ENCODE measurements at regions not wholly inside any gene's neighbourhood (a gene's known extent, or its start where the extent isn't known, plus 50 kb on each side); places are given as distances from the start of the nearest gene placed in this dataset.
A peak's percentile ranks its signal among the peaks of the same experiment; 100 is the strongest.

DNA sequence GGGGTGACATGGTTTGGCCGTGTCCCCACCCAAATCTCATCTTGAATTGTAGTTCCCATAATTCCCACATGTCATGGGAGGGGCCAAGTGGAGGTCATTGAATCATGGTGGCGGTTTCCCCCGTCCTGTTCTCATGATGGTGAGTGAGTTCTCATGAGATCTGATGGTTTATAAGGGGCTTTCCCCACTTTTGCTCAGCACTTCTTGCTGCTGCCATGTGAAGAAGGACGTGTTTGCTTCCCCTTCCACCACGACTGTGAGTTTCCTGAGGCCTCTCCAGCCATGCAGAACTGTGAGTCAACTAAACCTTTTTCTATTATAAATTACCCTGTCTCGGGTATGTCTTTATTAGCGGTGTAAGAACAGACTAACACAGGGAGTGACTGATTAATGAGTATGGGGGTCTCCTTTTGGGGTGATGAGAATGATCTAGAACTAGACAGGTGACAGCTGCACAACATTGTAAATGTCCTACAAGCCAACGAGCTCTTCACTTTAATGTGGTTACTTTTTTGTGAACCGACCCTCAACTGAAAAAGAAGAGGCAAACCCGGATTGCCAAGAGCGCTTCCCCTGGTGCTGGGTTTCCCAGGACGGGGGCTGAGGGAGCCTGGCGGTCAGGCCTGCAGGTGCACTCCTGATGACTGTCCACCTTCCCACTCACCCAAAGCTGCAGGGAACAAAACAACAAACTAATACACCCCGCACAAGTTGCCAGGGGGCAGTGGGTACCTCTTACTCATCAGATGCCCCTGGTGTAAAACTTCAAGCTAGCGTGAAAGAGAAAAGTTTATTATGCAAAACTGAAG lies 90.1 kb downstream of the NCOR2 start:
- H3K9me3 Mint-ChIP-seq: peaks cover 14% of the 10 kb centered on the region
- H3K36me3 Mint-ChIP-seq (ENCODE audit: low read depth): peaks cover 70% of the 10 kb centered on the region
- no peaks in the 10 kb centered on the region for H3K27me3 Mint-ChIP-seq
- H3K4me1 Mint-ChIP-seq (ENCODE audit: low read depth): peaks cover 41% of the 10 kb centered on the region
- ATAC-seq: no peak
- TF ChIP-seq, protein P1, sequence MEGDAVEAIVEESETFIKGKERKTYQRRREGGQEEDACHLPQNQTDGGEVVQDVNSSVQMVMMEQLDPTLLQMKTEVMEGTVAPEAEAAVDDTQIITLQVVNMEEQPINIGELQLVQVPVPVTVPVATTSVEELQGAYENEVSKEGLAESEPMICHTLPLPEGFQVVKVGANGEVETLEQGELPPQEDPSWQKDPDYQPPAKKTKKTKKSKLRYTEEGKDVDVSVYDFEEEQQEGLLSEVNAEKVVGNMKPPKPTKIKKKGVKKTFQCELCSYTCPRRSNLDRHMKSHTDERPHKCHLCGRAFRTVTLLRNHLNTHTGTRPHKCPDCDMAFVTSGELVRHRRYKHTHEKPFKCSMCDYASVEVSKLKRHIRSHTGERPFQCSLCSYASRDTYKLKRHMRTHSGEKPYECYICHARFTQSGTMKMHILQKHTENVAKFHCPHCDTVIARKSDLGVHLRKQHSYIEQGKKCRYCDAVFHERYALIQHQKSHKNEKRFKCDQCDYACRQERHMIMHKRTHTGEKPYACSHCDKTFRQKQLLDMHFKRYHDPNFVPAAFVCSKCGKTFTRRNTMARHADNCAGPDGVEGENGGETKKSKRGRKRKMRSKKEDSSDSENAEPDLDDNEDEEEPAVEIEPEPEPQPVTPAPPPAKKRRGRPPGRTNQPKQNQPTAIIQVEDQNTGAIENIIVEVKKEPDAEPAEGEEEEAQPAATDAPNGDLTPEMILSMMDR (IDR thresholded peaks at IDR 0.05): no peak
- H3K27ac Mint-ChIP-seq: no peak overlapping the region
- ChIA-PET CTCF (interaction anchor here (0.8 to 1.2 kb wide), 2 partner anchors 24 to 68 kb away, joined by 3 read pairs; no protein-coding TSS in a partner anchor), POLR2A (interaction anchor here (0.8 kb wide), 1 partner anchor 10 kb away, joined by 3 read pairs; no protein-coding TSS in a partner anchor)
- peak; percentile 37 for DNase-seq
- intact Hi-C loops (cut with micrococcal nuclease): no loop called here
- H3K4me3 Mint-ChIP-seq: no peak overlapping the region

DNA sequence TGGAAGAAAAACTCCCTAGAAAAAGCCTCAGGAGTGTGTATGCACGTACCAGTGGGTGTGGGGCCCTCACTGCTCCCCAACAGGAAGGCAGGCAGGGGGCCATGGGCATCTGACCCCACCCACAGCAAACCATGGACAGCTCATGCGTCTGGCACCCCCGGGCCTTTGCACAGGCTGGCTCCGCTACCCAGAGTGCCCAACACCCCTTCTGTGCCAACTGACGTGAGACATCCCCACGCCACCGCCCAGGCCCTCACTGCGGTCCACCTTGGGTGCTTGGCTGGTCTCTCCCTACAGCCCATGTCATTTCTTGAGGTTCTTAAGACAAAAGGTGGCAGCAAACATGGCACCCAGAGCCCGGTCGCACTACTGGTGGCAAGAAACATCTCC lies 91.4 kb downstream of the NCOR2 start:
- no peaks in the 10 kb centered on the region for H3K27me3 Mint-ChIP-seq
- ATAC-seq (no peak), DNase-seq (no peak)
- peaks cover 34% of the 10 kb centered on the region for H3K4me1 Mint-ChIP-seq (ENCODE audit: low read depth)
- POLR2A ChIA-PET: no interaction called here
- TF ChIP-seq, protein P1 (IDR thresholded peaks at IDR 0.05): no peak
- peaks cover 14% of the 10 kb centered on the region for H3K9me3 Mint-ChIP-seq
- no peak overlapping the region for H3K4me3 Mint-ChIP-seq
- CTCF ChIA-PET: no interaction called here
- intact Hi-C loops (cut with micrococcal nuclease): no loop called here
- H3K36me3 Mint-ChIP-seq (ENCODE audit: low read depth): peaks cover 74% of the 10 kb centered on the region
- H3K27ac Mint-ChIP-seq: no peak overlapping the region

DNA sequence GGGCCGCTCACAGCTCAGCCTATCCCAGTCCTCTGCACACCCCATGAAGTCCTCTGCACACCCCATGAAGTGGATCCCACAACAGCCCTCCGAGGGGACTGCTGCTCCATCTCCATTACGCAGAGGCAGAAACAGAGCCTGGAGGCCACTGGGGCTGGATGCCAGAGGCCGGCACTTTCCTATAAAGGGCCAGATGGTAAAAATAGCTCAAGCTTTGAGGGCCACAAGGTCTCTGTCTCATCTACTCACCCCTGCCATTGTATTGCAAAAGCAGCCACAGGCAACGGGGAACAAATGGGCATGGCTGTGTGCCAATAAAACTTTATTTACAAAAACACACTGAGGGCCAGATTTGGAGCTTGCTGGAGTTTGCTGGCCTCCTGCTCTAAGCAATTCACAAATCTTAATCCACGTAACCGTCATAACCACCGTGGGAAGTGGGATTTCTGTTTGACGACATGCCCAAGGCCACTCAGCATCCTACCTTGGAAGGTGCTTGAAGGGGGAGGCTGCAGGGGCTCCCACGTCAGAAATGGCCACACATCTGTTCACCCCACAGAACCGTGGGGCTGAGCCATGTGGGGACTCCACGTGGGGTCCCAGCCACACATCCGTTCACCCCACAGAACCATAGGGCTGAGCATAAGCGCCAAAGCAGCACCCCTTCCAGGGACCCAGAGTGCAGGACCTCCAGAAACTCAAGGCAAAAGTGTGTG lies 92.0 kb downstream of the NCOR2 start:
- ChIA-PET POLR2A (no interaction called here), CTCF (no interaction called here)
- intact Hi-C loops (cut with micrococcal nuclease): no loop called here
- Mint-ChIP-seq H3K36me3 (ENCODE audit: low read depth) (peaks cover 79% of the 10 kb centered on the region), H3K4me1 (ENCODE audit: low read depth) (peaks cover 29% of the 10 kb centered on the region), H3K27ac (no peak overlapping the region), H3K9me3 (peaks cover 15% of the 10 kb centered on the region), H3K4me3 (no peak overlapping the region), H3K27me3 (no peaks in the 10 kb centered on the region)
- TF ChIP-seq, protein P1 (IDR thresholded peaks at IDR 0.05): no peak
- DNase-seq (no peak), ATAC-seq (no peak)

DNA sequence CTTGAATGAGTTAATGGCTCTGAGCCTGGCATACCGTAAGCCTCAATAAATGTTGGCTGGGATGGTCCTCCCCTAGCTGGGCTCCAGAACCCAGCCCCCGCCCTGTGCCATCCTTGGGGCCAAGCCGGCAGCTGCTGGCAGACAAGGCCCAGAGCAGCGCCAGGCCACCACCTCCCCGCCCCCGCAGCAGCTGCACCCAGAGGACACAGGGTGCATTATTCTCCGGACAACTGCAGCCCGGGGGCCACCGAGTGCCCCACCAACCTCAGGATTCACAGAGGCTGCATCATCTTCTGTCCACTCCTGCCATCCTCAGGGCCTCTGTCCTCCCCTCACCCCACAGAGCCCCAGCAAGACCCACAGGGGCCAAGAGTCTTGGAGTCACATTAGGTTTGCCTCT lies 92.7 kb downstream of the NCOR2 start:
- intact Hi-C loops (cut with micrococcal nuclease): no loop called here
- TF ChIP-seq, protein P1 (IDR thresholded peaks at IDR 0.05): no peak
- Mint-ChIP-seq H3K4me3 (no peak overlapping the region), H3K36me3 (ENCODE audit: low read depth) (peaks cover 86% of the 10 kb centered on the region), H3K27ac (no peak overlapping the region), H3K9me3 (peaks cover 21% of the 10 kb centered on the region), H3K27me3 (no peaks in the 10 kb centered on the region), H3K4me1 (ENCODE audit: low read depth) (peaks cover 28% of the 10 kb centered on the region)
- ChIA-PET POLR2A (no interaction called here), CTCF (no interaction called here)
- no peak for DNase-seq
- no peak for ATAC-seq

DNA sequence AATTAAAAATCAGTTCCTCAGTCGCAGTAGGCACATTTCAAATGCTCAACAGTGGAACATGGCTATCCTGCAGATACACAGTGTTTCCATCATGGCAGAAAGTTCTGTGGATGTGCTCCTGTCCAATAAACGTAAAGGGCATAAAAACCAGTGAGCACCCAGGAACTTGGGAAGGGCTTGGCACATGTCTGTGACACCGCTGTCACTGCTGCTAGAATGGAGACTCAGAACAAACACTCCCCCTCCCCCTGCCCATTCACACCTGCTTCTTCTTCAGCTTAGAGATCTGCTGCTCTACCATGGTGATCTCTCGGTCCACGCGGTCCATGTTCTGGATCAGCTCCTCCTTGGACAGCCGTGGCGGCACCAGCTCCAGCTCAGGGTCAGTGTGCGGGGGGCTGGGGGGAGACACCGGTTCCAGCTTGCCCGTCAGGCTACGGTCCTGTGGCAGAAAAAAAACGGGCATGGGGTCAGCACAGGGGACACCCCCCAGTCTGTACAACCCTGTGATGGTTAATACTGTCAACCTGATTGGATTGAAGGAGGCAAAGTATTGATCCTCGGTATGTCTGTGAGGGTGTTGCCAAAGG lies 94.6 kb downstream of the NCOR2 start:
- H3K4me3 Mint-ChIP-seq: no peak overlapping the region

More for the DNA sequence above, 94.6 kb downstream of the NCOR2 start:
- peaks cover 78% of the 10 kb centered on the region for H3K36me3 Mint-ChIP-seq (ENCODE audit: low read depth)
- ChIA-PET CTCF (no interaction called here), POLR2A (no interaction called here)
- ATAC-seq (no peak), DNase-seq (no peak)
- intact Hi-C loops (cut with micrococcal nuclease): no loop called here
- H3K27ac Mint-ChIP-seq: no peak overlapping the region
- peaks cover 29% of the 10 kb centered on the region for H3K9me3 Mint-ChIP-seq
- peaks cover 14% of the 10 kb centered on the region for H3K4me1 Mint-ChIP-seq (ENCODE audit: low read depth)
- H3K27me3 Mint-ChIP-seq: no peaks in the 10 kb centered on the region
- TF ChIP-seq, protein P1 (IDR thresholded peaks at IDR 0.05): no peak

All from activated CD8-positive, alpha-beta T cell treated with anti-CD3 and anti-CD28 coated beads for 36 hours (primary cell).